ENCODE measurements at regions not wholly inside any gene's neighbourhood (a gene's known extent, or its start where the extent isn't known, plus 50 kb on each side); places are given as distances from the start of the nearest gene placed in this dataset.

- Histone ChIP-seq H3K4me1 (no peaks in the 10 kb centered on the region), H3K4me3 (no peak overlapping the region), H3K36me3 (no peaks in the 10 kb centered on the region), H3K27me3 (no peaks in the 10 kb centered on the region), H3K27ac (no peak overlapping the region), H3K9me3 (peaks cover 12% of the 10 kb centered on the region)
- WGBS: 96% methylated on average over 2 of the region's 5 CpGs
- no peak for DNase-seq (ENCODE audit: low spot score in 2 of 2)
- TF ChIP-seq CTCF (IDR thresholded peaks at IDR 0.05): no peak
- no peak for TF ChIP-seq POLR2AphosphoS5 (IDR thresholded peaks at IDR 0.05)
- TF ChIP-seq POLR2A (IDR thresholded peaks at IDR 0.05): no peak
- no peak for TF ChIP-seq EP300 (IDR thresholded peaks at IDR 0.05)
These were observed 97.5 kb upstream of the SHB start for GRCh38 chr9:38166501-38166900.

GRCh38 chr9:38164659-38165221 lies 95.7 kb upstream of the SHB start:
- no peak for DNase-seq (ENCODE audit: low spot score in 2 of 2)
- 71% methylated on average over 9 of the region's 9 CpGs for WGBS

GRCh38 chr9:38163518-38163917 lies 94.5 kb upstream of the SHB start:
- 67% methylated on average over 3 of the region's 3 CpGs for WGBS
- H3K4me1 ChIP-seq: no peaks in the 10 kb centered on the region
- H3K4me3 ChIP-seq: no peak overlapping the region
- DNase-seq (ENCODE audit: low spot score in 2 of 2): no peak
- no peaks in the 10 kb centered on the region for H3K9me3 ChIP-seq
- no peaks in the 10 kb centered on the region for H3K36me3 ChIP-seq
- no peak overlapping the region for H3K27ac ChIP-seq
- TF ChIP-seq POLR2AphosphoS5 (IDR thresholded peaks at IDR 0.05) (no peak), CTCF (IDR thresholded peaks at IDR 0.05) (no peak), EP300 (IDR thresholded peaks at IDR 0.05) (no peak), POLR2A (IDR thresholded peaks at IDR 0.05) (no peak)
- H3K27me3 ChIP-seq: no peaks in the 10 kb centered on the region

More at GRCh38 chr9:38164659-38165221, 95.7 kb upstream of the SHB start:
- Histone ChIP-seq H3K9me3 (peaks cover under 1% of the 10 kb centered on the region), H3K36me3 (no peaks in the 10 kb centered on the region), H3K4me3 (no peak overlapping the region), H3K27ac (no peak overlapping the region), H3K27me3 (no peaks in the 10 kb centered on the region), H3K4me1 (no peaks in the 10 kb centered on the region)
- TF ChIP-seq POLR2AphosphoS5 (IDR thresholded peaks at IDR 0.05): no peak
- TF ChIP-seq CTCF (IDR thresholded peaks at IDR 0.05): no peak
- no peak for TF ChIP-seq POLR2A (IDR thresholded peaks at IDR 0.05)
- no peak for TF ChIP-seq EP300 (IDR thresholded peaks at IDR 0.05)

- Histone ChIP-seq H3K4me3 (no peak overlapping the region), H3K4me1 (no peaks in the 10 kb centered on the region), H3K27me3 (no peaks in the 10 kb centered on the region), H3K9me3 (no peaks in the 10 kb centered on the region), H3K36me3 (no peaks in the 10 kb centered on the region), H3K27ac (no peak overlapping the region)
- no peak for DNase-seq (ENCODE audit: low spot score in 2 of 2)
- no peak for TF ChIP-seq EP300 (IDR thresholded peaks at IDR 0.05)
- 68% methylated on average over 11 of the region's 11 CpGs for WGBS
These were observed 93.5 kb upstream of the SHB start for GRCh38 chr9:38162332-38163211.

- no peak for DNase-seq (ENCODE audit: low spot score in 2 of 2)
- Histone ChIP-seq H3K4me3 (no peak overlapping the region), H3K36me3 (no peaks in the 10 kb centered on the region), H3K27me3 (no peaks in the 10 kb centered on the region), H3K4me1 (no peaks in the 10 kb centered on the region), H3K9me3 (no peaks in the 10 kb centered on the region), H3K27ac (no peak overlapping the region)
- peak; percentile 33 to 73 for TF ChIP-seq CTCF (IDR thresholded peaks at IDR 0.05)
- no peak for TF ChIP-seq EP300 (IDR thresholded peaks at IDR 0.05)
- TF ChIP-seq POLR2AphosphoS5 (IDR thresholded peaks at IDR 0.05): no peak
- no peak for TF ChIP-seq POLR2A (IDR thresholded peaks at IDR 0.05)
- WGBS: 58% methylated on average over 9 of the region's 9 CpGs
These were observed 91.7 kb upstream of the SHB start for GRCh38 chr9:38160613-38161215.
